Prostate gland (tissue), 2 donors: ENCODE measurements at regions not wholly inside any gene's neighbourhood (a gene's known extent, or its start where the extent isn't known, plus 50 kb on each side); places are given as distances from the start of the nearest gene placed in this dataset.

Experiments
- CTCF ChIP-seq, 4 experiments: fragments of 200-600 bp in 2 of 4; fragments of 450-650 bp in 2 of 4; sonication (generic) in 2 of 4; IDR thresholded peaks; 1 replicate in 3 of 4; 2 replicates in 1 of 4; pipeline ENCODE4 v1.5.1; 2016 to 2019; ENCODE audit warnings: antibody characterized with exemption in 4 of 4, mild to moderate bottlenecking in 2 of 4, moderate library complexity in 2 of 4
- POLR2A ChIP-seq: fragments of 450-650 bp; IDR thresholded peaks from one replicate; pipeline ENCODE4 v1.6.1; 2016; ENCODE audit warnings: antibody characterized with exemption, mild to moderate bottlenecking

GRCh38 chr22:48532986-48533385, 1294.7 kb downstream of the BRD1 start:
- TF ChIP-seq CTCF (IDR thresholded peaks at IDR 0.05) (no peak), POLR2A (no peak)
